ENCODE measurements at regions not wholly inside any gene's neighbourhood (a gene's known extent, or its start where the extent isn't known, plus 50 kb on each side); places are given as distances from the start of the nearest gene placed in this dataset.

- TF ChIP-seq ZNF274 (IDR thresholded peaks at IDR 0.05; ENCODE audit: borderline replicate concordance, extremely low read depth, low read length) (no peak), POLR2AphosphoS5 (IDR thresholded peaks at IDR 0.05; ENCODE audit: low read depth, low read length) (no peak), TEAD4 (IDR thresholded peaks at IDR 0.05; ENCODE audit: low read depth, low read length) (no peak)
Observed at GRCh38 chr13:111945086-111945485, 121.9 kb upstream of the SOX1 start (continued).
